C4-2B (cell line): ENCODE measurements at regions not wholly inside any gene's neighbourhood (a gene's known extent, or its start where the extent isn't known, plus 50 kb on each side); places are given as distances from the start of the nearest gene placed in this dataset.

ENCODE experiments used
- ZFX ChIP-seq: fragments of 450-650 bp; IDR thresholded peaks from 2 replicates; pipeline ENCODE4 v1.6.1; 2017
- TF ChIP-seq, protein P1 (sequence below): fragments of 450-650 bp; conservative IDR thresholded peaks from 2 replicates; pipeline ENCODE4 v1.5.1; 2017; ENCODE audit warnings: mild to moderate bottlenecking

DNA sequence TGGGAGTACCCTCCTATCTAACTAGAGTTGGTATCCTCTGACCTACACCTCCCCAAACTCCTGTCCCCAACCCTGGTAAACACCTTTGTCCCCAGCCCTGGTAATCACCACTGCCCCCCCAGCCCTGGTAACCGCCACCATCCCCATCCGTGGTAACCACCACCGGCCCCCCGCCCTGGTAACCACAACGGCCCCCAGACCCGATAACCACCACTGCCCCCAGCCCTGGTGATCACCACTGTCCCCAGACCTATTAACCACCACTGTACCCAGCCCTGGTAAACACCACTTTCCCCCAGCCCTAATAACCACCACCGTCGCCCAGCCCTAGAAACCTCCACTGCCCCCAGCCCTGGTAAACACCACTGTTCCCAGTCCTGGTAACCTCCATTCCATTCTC, 820.2 kb upstream of the SALL3 start:
- TF ChIP-seq, protein P1, sequence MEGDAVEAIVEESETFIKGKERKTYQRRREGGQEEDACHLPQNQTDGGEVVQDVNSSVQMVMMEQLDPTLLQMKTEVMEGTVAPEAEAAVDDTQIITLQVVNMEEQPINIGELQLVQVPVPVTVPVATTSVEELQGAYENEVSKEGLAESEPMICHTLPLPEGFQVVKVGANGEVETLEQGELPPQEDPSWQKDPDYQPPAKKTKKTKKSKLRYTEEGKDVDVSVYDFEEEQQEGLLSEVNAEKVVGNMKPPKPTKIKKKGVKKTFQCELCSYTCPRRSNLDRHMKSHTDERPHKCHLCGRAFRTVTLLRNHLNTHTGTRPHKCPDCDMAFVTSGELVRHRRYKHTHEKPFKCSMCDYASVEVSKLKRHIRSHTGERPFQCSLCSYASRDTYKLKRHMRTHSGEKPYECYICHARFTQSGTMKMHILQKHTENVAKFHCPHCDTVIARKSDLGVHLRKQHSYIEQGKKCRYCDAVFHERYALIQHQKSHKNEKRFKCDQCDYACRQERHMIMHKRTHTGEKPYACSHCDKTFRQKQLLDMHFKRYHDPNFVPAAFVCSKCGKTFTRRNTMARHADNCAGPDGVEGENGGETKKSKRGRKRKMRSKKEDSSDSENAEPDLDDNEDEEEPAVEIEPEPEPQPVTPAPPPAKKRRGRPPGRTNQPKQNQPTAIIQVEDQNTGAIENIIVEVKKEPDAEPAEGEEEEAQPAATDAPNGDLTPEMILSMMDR: no peak
- no peak for TF ChIP-seq ZFX
